ENCODE measurements at regions not wholly inside any gene's neighbourhood (a gene's known extent, or its start where the extent isn't known, plus 50 kb on each side); places are given as distances from the start of the nearest gene placed in this dataset.

DNA sequence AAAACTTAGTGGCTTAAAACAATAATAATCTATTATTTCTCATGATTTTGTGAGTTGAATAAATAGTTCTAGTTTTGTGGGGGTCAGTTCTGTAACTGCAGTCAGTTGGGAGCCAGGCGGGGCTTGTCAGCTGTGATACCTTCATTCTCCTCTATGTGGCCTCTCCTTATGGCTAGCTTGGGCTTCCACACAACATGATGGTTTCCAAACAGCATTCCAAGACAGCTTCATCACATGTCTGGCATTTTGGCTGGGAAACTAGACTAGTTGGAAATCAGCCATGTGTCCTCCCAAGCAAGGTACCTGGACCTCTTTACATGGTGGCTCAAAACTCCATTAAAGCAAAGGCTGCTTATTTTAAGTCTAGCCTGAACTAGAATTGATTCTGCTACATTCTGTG is 61.4 kb upstream of the RANBP3L start:
- POLR2A ChIA-PET: no interaction called here
- CTCF ChIA-PET: no interaction called here
- no peaks in the 10 kb centered on the region for H4K20me1 ChIP-seq (ENCODE audit: control insufficient read depth, insufficient read depth)
- intact Hi-C loops (cut with micrococcal nuclease; ENCODE audit: unreplicated experiment): no loop called here
- RAD21 ChIA-PET (ENCODE audit: unreplicated experiment): no interaction called here
- H3K36me3 ChIP-seq (ENCODE audit: control insufficient read depth in 2 of 2, insufficient read depth in 2 of 2, low read length in 1 of 2): no peaks in the 10 kb centered on the region
- H3K9me3 ChIP-seq (replicated peaks; ENCODE audit: control insufficient read depth, insufficient read depth, low read length): no peaks in the 10 kb centered on the region
- ATAC-seq: no peak
- H3K9ac ChIP-seq (ENCODE audit: control insufficient read depth, insufficient read depth, low read length): no peak overlapping the region
- H2AFZ ChIP-seq (ENCODE audit: control insufficient read depth, low read depth, low read length): no peak overlapping the region
- H3K4me3 ChIP-seq: no peak overlapping the region
- WGBS (ENCODE audit: insufficient coverage, insufficient replicate concordance, low lambda C conversion rate, missing lambda C conversion rate): 100% methylated on average over 1 of the region's 1 CpG
- no peaks in the 10 kb centered on the region for H3K27me3 ChIP-seq (replicated peaks in 1 of 2; ENCODE audit: control insufficient read depth in 2 of 2, insufficient read depth in 2 of 2, low read length in 1 of 2)
- SMC1A ChIA-PET (ENCODE audit: uncharacterized antibody, unreplicated experiment): no interaction called here
- no TSS peak for BruUV-seq (replicated peaks)
- no peaks in the 10 kb centered on the region for H3K79me2 ChIP-seq (ENCODE audit: control insufficient read depth, insufficient read depth, low read length)
- FAIRE-seq: no peak
- TF ChIP-seq, protein P1, sequence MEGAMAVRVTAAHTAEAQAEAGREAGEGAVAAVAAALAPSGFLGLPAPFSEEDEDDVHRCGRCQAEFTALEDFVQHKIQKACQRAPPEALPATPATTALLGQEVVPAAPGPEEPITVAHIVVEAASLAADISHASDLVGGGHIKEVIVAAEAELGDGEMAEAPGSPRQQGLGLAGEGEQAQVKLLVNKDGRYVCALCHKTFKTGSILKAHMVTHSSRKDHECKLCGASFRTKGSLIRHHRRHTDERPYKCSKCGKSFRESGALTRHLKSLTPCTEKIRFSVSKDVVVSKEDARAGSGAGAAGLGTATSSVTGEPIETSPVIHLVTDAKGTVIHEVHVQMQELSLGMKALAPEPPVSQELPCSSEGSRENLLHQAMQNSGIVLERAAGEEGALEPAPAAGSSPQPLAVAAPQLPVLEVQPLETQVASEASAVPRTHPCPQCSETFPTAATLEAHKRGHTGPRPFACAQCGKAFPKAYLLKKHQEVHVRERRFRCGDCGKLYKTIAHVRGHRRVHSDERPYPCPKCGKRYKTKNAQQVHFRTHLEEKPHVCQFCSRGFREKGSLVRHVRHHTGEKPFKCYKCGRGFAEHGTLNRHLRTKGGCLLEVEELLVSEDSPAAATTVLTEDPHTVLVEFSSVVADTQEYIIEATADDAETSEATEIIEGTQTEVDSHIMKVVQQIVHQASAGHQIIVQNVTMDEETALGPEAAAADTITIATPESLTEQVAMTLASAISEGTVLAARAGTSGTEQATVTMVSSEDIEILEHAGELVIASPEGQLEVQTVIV (IDR thresholded peaks at IDR 0.05; ENCODE audit: borderline replicate concordance, partially characterized antibody): no peak
- TF ChIP-seq PML (IDR thresholded peaks at IDR 0.05; ENCODE audit: low read length) (no peak), FOXM1 (IDR thresholded peaks at IDR 0.05; ENCODE audit: low read depth, low read length) (no peak), BRCA1 (IDR thresholded peaks at IDR 0.05; ENCODE audit: low read depth, low read length) (no peak), SPI1 (IDR thresholded peaks at IDR 0.05; ENCODE audit: borderline replicate concordance, insufficient read depth, low read depth, low read length) (no peak)
- DNase-seq (ENCODE audit: low read depth, low spot score): no peak
- H3K4me2 ChIP-seq (ENCODE audit: control insufficient read depth, insufficient read depth): no peak overlapping the region
- H3K4me1 ChIP-seq (ENCODE audit: control insufficient read depth, insufficient read depth, low read length): no peaks in the 10 kb centered on the region; the same call in 1 of the 2 replicates
- in situ Hi-C loops (cut with MboI): no loop called here
- H3K27ac ChIP-seq (ENCODE audit: control insufficient read depth, insufficient read depth): no peak overlapping the region

DNA sequence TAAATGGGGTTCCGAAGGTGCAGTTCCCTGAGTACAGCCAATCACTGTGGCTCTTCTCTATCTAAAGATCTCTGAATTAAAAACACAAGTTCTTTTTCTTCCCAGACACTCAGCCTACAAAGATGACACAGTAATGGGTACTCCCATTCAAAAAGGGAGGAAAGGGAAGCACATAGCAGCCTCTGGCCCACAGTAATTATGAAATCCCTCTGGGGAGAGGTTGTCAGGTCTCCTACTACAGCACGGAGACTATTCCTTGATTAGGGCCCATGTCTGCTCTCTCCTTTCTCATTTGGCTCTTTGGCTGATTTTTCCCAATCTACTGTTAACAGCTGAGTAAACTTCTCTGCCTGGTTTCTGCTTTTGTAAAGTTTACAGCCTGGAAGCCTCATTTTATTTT is 62.0 kb upstream of the RANBP3L start:
- no TSS peak for BruUV-seq (replicated peaks)
- no peak for ATAC-seq
- in situ Hi-C loops (cut with MboI): no loop called here
- ChIA-PET POLR2A (no interaction called here), CTCF (no interaction called here), RAD21 (ENCODE audit: unreplicated experiment) (no interaction called here), SMC1A (ENCODE audit: uncharacterized antibody, unreplicated experiment) (no interaction called here)
- no peak for FAIRE-seq
- Histone ChIP-seq H3K27ac (ENCODE audit: control insufficient read depth, insufficient read depth) (no peak overlapping the region), H4K20me1 (ENCODE audit: control insufficient read depth, insufficient read depth) (no peaks in the 10 kb centered on the region), H3K4me1 (ENCODE audit: control insufficient read depth, insufficient read depth, low read length) (no peaks in the 10 kb centered on the region; the same call in 1 of the 2 replicates), H3K27me3 (replicated peaks in 1 of 2; ENCODE audit: control insufficient read depth in 2 of 2, insufficient read depth in 2 of 2, low read length in 1 of 2) (no peaks in the 10 kb centered on the region), H3K9me3 (replicated peaks; ENCODE audit: control insufficient read depth, insufficient read depth, low read length) (no peaks in the 10 kb centered on the region), H3K36me3 (ENCODE audit: control insufficient read depth in 2 of 2, insufficient read depth in 2 of 2, low read length in 1 of 2) (no peaks in the 10 kb centered on the region), H2AFZ (ENCODE audit: control insufficient read depth, low read depth, low read length) (no peak overlapping the region), H3K4me3 (no peak overlapping the region), H3K9ac (ENCODE audit: control insufficient read depth, insufficient read depth, low read length) (no peak overlapping the region), H3K79me2 (ENCODE audit: control insufficient read depth, insufficient read depth, low read length) (no peaks in the 10 kb centered on the region), H3K4me2 (ENCODE audit: control insufficient read depth, insufficient read depth) (no peak overlapping the region)
- whole genome bisulfite sequencing (ENCODE audit: insufficient coverage, insufficient replicate concordance, low lambda C conversion rate, missing lambda C conversion rate): 81% methylated on average over 2 of the region's 2 CpGs
- DNase-seq (ENCODE audit: low read depth, low spot score): no peak
- intact Hi-C loops (cut with micrococcal nuclease; ENCODE audit: unreplicated experiment): no loop called here
- TF ChIP-seq, protein P1 (IDR thresholded peaks at IDR 0.05; ENCODE audit: borderline replicate concordance, partially characterized antibody): no peak
